HCT116 (cell line): ENCODE measurements at regions not wholly inside any gene's neighbourhood (a gene's known extent, or its start where the extent isn't known, plus 50 kb on each side); places are given as distances from the start of the nearest gene placed in this dataset.

Experiments
- ATAC-seq: fragments of 200-7000 bp; cut with Tn5 transposase; 2 replicates; pipeline ENCODE4 v1.9.1; 2020; ENCODE audit warnings: mild to moderate bottlenecking, moderate library complexity
- BruUV-seq: library from RNA; stranded (reverse); fragments of 400-500 nt; replicated peaks from 2 replicates; lab custom pipeline; 2021; lab: Mats Ljungman, UMichigan
- CTCF ChIA-PET: fragments of 300-600 bp; sonication (Branson Sonifier 250); formaldehyde crosslinking; loops from one replicate; lab custom pipeline; 2021; ENCODE audit warnings: antibody characterized with exemption; lab: Charles Lee
- POLR2A ChIA-PET: fragments of 300-600, 350-600 bp; sonication (Branson Sonifier 250); formaldehyde crosslinking; loops from one replicate; lab custom pipeline; 2021; ENCODE audit warnings: antibody characterized with exemption; lab: Charles Lee
- RAD21 ChIA-PET, 2 experiments: fragments of 300-600 bp; sonication (Branson Sonifier 250); formaldehyde crosslinking; loops; one replicate each; lab custom pipeline; 2023; ENCODE audit warnings: low total read pairs in 2 of 2; ENCODE audit not compliant: uncharacterized antibody in 2 of 2, unreplicated experiment in 2 of 2, low non-redundant PET in 1 of 2; lab: Charles Lee
- DNase-seq: peaks from one replicate; pipeline ENCODE4 v3.0.0-alpha.2; 2010; ENCODE audit warnings: low read depth, low spot score
- H2AFZ ChIP-seq: fragments of 200-600 bp; shearing (Covaris generic), sonication (generic); 2 replicates; pipeline ENCODE4 v1.6.1; 2017; ENCODE audit warnings: low read depth, mixed run types, mixed read lengths, antibody characterized with exemption, low read length; ENCODE audit not compliant: poor library complexity, severe bottlenecking
- H3K27ac ChIP-seq: 2 replicates; pipeline ENCODE4 v1.5.1; 2012; ENCODE audit warnings: low read depth, low read length
- H3K27me3 ChIP-seq: fragments of 200-600 bp; sonication (generic); 2 replicates; pipeline ENCODE4 v1.6.1; 2016; ENCODE audit warnings: mixed run types, low read length, mixed read lengths; ENCODE audit not compliant: insufficient read depth
- H3K36me3 ChIP-seq, 2 experiments: fragments of 200-500 bp in 1 of 2; fragments of 200-600 bp in 1 of 2; sonication (Bioruptor generic) in 1 of 2; sonication (generic) in 1 of 2; 2 replicates each; pipeline versions ENCODE4 v1.5.1 to v1.6.1; 2014 to 2016; ENCODE audit warnings: low read length in 2 of 2, inconsistent platforms in 1 of 2, mixed read lengths in 1 of 2, mixed run types in 1 of 2; ENCODE audit not compliant: insufficient read depth in 2 of 2, control insufficient read depth in 1 of 2
- H3K4me1 ChIP-seq, 2 experiments: fragments of 200-600 bp in 1 of 2; sonication (generic) in 1 of 2; 2 replicates each; pipeline versions ENCODE4 v1.5.1 to v1.6.1; 2012 to 2017; ENCODE audit warnings: low read length in 2 of 2, inconsistent platforms in 1 of 2, mild to moderate bottlenecking in 1 of 2, mixed read lengths in 1 of 2, mixed run types in 1 of 2, moderate library complexity in 1 of 2; ENCODE audit not compliant: insufficient read depth in 2 of 2, control insufficient read depth in 1 of 2
- H3K4me2 ChIP-seq: fragments of 200-600 bp; sonication (generic); 2 replicates; pipeline ENCODE4 v1.6.1; 2017; ENCODE audit warnings: mixed run types, low read length, mixed read lengths
- H3K4me3 ChIP-seq, 2 experiments: fragments of 200-600 bp in 1 of 2; sonication (generic) in 1 of 2; replicated peaks in 1 of 2; 2 replicates each; pipeline ENCODE4 v1.5.1; 2011 to 2016; ENCODE audit warnings: low read length in 2 of 2, control low read depth in 1 of 2, low read depth in 1 of 2, mild to moderate bottlenecking in 1 of 2, mixed read lengths in 1 of 2, mixed run types in 1 of 2
- H3K79me2 ChIP-seq: fragments of 200-600 bp; sonication (generic); 2 replicates; pipeline ENCODE4 v1.6.1; 2017; ENCODE audit warnings: mild to moderate bottlenecking, mixed run types, low read length, moderate library complexity, mixed read lengths; ENCODE audit not compliant: insufficient read depth
- H3K9ac ChIP-seq: fragments of 200-600 bp; sonication (generic); 2 replicates; pipeline ENCODE4 v1.6.1; 2016; ENCODE audit warnings: low read length, mixed read lengths
- H3K9me2 ChIP-seq: fragments of 200-600 bp; sonication (generic), shearing (Covaris generic); 2 replicates; pipeline ENCODE4 v1.6.1; 2017; ENCODE audit warnings: mixed run types, mild to moderate bottlenecking, moderate library complexity; ENCODE audit not compliant: insufficient read depth
- H3K9me3 ChIP-seq, 2 experiments: fragments of 200-500 bp in 1 of 2; fragments of 200-600 bp in 1 of 2; sonication (Bioruptor generic) in 1 of 2; sonication (generic) in 1 of 2; 2 replicates each; pipeline ENCODE4 v1.6.1; 2014 to 2017; ENCODE audit warnings: low read length in 2 of 2, mixed read lengths in 2 of 2, inconsistent platforms in 1 of 2, low read depth in 1 of 2, mild to moderate bottlenecking in 1 of 2, mixed run types in 1 of 2, moderate library complexity in 1 of 2; ENCODE audit not compliant: control insufficient read depth in 1 of 2, insufficient read depth in 1 of 2
- H4K20me1 ChIP-seq: fragments of 200-600 bp; sonication (generic), shearing (Covaris generic); 2 replicates; pipeline ENCODE4 v1.6.1; 2017; ENCODE audit warnings: mixed run types, mild to moderate bottlenecking, moderate library complexity; ENCODE audit not compliant: insufficient read depth
- CBX3 ChIP-seq: IDR thresholded peaks from 2 replicates; pipeline ENCODE4 v1.6.1; 2012; ENCODE audit warnings: low read depth
- CEBPB ChIP-seq: IDR thresholded peaks from 2 replicates; pipeline ENCODE4 v1.6.1; 2012; ENCODE audit warnings: low read depth
- EGR1 ChIP-seq: IDR thresholded peaks from 2 replicates; pipeline ENCODE4 v1.6.1; 2012; ENCODE audit warnings: low read depth
- ELF1 ChIP-seq: IDR thresholded peaks from 2 replicates; pipeline ENCODE4 v1.6.1; 2012; ENCODE audit warnings: low read depth, borderline replicate concordance
- RAD21 ChIP-seq: IDR thresholded peaks from 2 replicates; pipeline ENCODE4 v1.6.1; 2012; ENCODE audit warnings: low read depth, mild to moderate bottlenecking
- SRF ChIP-seq: IDR thresholded peaks from 2 replicates; pipeline ENCODE4 v1.6.1; 2012; ENCODE audit warnings: low read depth
- intact Hi-C: fragments of 100-400 bp; cut with micrococcal nuclease; formaldehyde crosslinking; loops from 2 replicates; pipeline ENCODE4 v1.10.0; 2022
- TF ChIP-seq, protein P1 (sequence below): IDR thresholded peaks from 2 replicates; pipeline ENCODE4 v1.6.1; 2012
- TF ChIP-seq, protein P2 (sequence below): IDR thresholded peaks from 2 replicates; pipeline ENCODE4 v1.6.1; 2011; ENCODE audit warnings: mild to moderate bottlenecking, low read length, moderate library complexity; ENCODE audit not compliant: insufficient replicate concordance; ENCODE audit errors: extremely low read depth
- TF ChIP-seq, protein P3 (sequence below): IDR thresholded peaks from 2 replicates; pipeline ENCODE4 v1.6.1; 2012; ENCODE audit warnings: low read depth

DNA sequence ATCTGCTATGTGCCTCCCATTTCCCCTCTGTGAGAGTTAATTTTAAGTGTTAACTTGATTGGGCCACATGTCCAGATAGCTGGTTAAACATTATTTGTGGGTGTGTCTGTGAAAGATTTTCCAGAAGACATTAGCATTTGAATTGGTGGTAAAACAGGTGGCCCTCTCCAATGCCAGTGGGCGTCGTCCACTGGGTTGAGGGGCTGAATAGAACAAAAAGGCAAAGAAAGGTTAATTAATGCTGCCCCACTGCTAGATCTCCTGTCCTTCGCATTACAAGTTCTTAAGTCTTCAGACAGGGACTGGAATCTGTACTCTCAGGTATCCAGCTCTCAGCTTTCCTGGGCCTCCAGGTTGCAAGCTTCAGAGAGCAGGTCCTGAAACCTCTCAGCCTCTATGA lies 1160.9 kb upstream of the LRRN3 start:
- Histone ChIP-seq H4K20me1 (no peaks in the 10 kb centered on the region), H3K9me2 (no peaks in the 10 kb centered on the region), H3K79me2 (no peaks in the 10 kb centered on the region), H3K4me3 (no peak overlapping the region), H3K4me1 (no peaks in the 10 kb centered on the region), H2AFZ (no peak overlapping the region), H3K36me3 (no peaks in the 10 kb centered on the region), H3K9ac (no peak overlapping the region), H3K27me3 (no peaks in the 10 kb centered on the region), H3K9me3 (no peaks in the 10 kb centered on the region), H3K4me2 (no peak overlapping the region), H3K27ac (no peak overlapping the region)
- intact Hi-C loops, result no loop called here
- RAD21 ChIA-PET, result no interaction called here
- TF ChIP-seq, protein P1, sequence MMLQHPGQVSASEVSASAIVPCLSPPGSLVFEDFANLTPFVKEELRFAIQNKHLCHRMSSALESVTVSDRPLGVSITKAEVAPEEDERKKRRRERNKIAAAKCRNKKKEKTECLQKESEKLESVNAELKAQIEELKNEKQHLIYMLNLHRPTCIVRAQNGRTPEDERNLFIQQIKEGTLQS, result no peak
- TF ChIP-seq RAD21, result no peak
- no peak for TF ChIP-seq CBX3
- TF ChIP-seq, protein P2, sequence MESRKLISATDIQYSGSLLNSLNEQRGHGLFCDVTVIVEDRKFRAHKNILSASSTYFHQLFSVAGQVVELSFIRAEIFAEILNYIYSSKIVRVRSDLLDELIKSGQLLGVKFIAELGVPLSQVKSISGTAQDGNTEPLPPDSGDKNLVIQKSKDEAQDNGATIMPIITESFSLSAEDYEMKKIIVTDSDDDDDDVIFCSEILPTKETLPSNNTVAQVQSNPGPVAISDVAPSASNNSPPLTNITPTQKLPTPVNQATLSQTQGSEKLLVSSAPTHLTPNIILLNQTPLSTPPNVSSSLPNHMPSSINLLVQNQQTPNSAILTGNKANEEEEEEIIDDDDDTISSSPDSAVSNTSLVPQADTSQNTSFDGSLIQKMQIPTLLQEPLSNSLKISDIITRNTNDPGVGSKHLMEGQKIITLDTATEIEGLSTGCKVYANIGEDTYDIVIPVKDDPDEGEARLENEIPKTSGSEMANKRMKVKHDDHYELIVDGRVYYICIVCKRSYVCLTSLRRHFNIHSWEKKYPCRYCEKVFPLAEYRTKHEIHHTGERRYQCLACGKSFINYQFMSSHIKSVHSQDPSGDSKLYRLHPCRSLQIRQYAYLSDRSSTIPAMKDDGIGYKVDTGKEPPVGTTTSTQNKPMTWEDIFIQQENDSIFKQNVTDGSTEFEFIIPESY, result no peak
- TF ChIP-seq ELF1, result no peak
- no peak for TF ChIP-seq CEBPB
- TF ChIP-seq, protein P3, sequence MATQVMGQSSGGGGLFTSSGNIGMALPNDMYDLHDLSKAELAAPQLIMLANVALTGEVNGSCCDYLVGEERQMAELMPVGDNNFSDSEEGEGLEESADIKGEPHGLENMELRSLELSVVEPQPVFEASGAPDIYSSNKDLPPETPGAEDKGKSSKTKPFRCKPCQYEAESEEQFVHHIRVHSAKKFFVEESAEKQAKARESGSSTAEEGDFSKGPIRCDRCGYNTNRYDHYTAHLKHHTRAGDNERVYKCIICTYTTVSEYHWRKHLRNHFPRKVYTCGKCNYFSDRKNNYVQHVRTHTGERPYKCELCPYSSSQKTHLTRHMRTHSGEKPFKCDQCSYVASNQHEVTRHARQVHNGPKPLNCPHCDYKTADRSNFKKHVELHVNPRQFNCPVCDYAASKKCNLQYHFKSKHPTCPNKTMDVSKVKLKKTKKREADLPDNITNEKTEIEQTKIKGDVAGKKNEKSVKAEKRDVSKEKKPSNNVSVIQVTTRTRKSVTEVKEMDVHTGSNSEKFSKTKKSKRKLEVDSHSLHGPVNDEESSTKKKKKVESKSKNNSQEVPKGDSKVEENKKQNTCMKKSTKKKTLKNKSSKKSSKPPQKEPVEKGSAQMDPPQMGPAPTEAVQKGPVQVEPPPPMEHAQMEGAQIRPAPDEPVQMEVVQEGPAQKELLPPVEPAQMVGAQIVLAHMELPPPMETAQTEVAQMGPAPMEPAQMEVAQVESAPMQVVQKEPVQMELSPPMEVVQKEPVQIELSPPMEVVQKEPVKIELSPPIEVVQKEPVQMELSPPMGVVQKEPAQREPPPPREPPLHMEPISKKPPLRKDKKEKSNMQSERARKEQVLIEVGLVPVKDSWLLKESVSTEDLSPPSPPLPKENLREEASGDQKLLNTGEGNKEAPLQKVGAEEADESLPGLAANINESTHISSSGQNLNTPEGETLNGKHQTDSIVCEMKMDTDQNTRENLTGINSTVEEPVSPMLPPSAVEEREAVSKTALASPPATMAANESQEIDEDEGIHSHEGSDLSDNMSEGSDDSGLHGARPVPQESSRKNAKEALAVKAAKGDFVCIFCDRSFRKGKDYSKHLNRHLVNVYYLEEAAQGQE, result no peak
- TF ChIP-seq EGR1, result no peak
- no peak for TF ChIP-seq SRF
- no TSS peak for BruUV-seq
- DNase-seq (no peak), ATAC-seq (no peak)
- POLR2A ChIA-PET, result no interaction called here
- CTCF ChIA-PET, result no interaction called here
